Ascending aorta (tissue), 2 donors: ENCODE measurements at regions not wholly inside any gene's neighbourhood (a gene's known extent, or its start where the extent isn't known, plus 50 kb on each side); places are given as distances from the start of the nearest gene placed in this dataset.

Source experiments
- DNase-seq, 2 donors: peaks; one replicate each; pipeline ENCODE4 v3.0.0-alpha.2; 2019; ENCODE audit warnings: low spot score in 2 of 2
- H3K27ac ChIP-seq, 2 donors: fragments of 200-600 bp; sonication (generic); one replicate each; pipeline ENCODE4 v1.5.1; 2016 to 2017; ENCODE audit warnings: mild to moderate bottlenecking in 1 of 2
- H3K27me3 ChIP-seq: fragments of 200-600 bp; sonication (generic); one replicate; pipeline ENCODE4 v1.5.1; 2017
- H3K36me3 ChIP-seq, 2 donors: fragments of 200-600 bp; sonication (generic); one replicate each; pipeline ENCODE4 v1.5.1; 2016
- H3K4me1 ChIP-seq, 2 donors: fragments of 200-600 bp; sonication (generic); one replicate each; pipeline ENCODE4 v1.5.1; 2016 to 2017; ENCODE audit warnings: mild to moderate bottlenecking in 1 of 2
- H3K4me3 ChIP-seq, 2 donors: fragments of 200-600 bp; sonication (generic); one replicate each; pipeline ENCODE4 v1.5.1; 2016 to 2017; ENCODE audit warnings: mild to moderate bottlenecking in 1 of 2
- H3K9me3 ChIP-seq, 2 donors: fragments of 200-600 bp; sonication (generic); one replicate each; pipeline ENCODE4 v1.5.1; 2016
- intact Hi-C: fragments of 100-400 bp; cut with DNase I; formaldehyde crosslinking; loops from one replicate; pipeline ENCODE4 v1.15.1; 2023
- TF ChIP-seq, protein P1 (sequence below), 3 experiments: fragments of 200-600 bp in 2 of 3; fragments of 450-650 bp in 1 of 3; sonication (generic) in 2 of 3; IDR thresholded peaks; one replicate each; pipeline ENCODE4 v1.5.1; 2016 to 2019; ENCODE audit warnings: antibody characterized with exemption in 3 of 3, mild to moderate bottlenecking in 1 of 3, moderate library complexity in 1 of 3

DNA sequence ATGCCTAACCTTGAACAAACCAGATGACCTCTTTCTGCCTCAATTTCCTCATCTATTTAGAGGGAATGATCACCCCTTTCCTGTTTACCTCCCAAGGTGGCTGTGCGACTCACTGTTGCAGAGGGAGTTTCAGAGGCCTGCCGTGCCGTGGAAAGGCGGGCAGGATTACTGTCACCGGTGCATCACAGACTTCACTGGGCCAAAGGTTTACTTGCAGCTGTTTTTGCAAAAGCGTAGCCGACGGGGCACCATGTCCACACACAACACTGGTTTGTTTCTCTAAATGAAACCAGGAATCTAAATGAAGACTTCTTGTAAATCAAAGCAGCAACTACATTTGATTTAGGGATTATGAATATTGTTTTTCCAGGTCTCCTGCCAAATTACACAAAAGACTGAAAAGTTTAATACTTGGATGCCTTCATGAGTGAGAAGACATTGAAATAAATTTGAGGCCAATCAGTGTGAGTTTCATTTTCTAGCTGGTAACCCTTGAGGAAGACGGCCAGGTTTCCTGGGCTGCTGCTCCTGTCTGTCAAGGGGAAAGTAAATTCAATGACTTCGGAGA, 696.1 kb upstream of the TMEM132C start:
- no peak for DNase-seq
- no peaks in the 10 kb centered on the region for H3K9me3 ChIP-seq
- intact Hi-C loops = no loop called here
- H3K27me3 ChIP-seq = no peaks in the 10 kb centered on the region
- no peak overlapping the region for H3K27ac ChIP-seq
- H3K36me3 ChIP-seq = no peaks in the 10 kb centered on the region
- H3K4me1 ChIP-seq = no peaks in the 10 kb centered on the region
- TF ChIP-seq, protein P1, sequence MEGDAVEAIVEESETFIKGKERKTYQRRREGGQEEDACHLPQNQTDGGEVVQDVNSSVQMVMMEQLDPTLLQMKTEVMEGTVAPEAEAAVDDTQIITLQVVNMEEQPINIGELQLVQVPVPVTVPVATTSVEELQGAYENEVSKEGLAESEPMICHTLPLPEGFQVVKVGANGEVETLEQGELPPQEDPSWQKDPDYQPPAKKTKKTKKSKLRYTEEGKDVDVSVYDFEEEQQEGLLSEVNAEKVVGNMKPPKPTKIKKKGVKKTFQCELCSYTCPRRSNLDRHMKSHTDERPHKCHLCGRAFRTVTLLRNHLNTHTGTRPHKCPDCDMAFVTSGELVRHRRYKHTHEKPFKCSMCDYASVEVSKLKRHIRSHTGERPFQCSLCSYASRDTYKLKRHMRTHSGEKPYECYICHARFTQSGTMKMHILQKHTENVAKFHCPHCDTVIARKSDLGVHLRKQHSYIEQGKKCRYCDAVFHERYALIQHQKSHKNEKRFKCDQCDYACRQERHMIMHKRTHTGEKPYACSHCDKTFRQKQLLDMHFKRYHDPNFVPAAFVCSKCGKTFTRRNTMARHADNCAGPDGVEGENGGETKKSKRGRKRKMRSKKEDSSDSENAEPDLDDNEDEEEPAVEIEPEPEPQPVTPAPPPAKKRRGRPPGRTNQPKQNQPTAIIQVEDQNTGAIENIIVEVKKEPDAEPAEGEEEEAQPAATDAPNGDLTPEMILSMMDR (IDR thresholded peaks at IDR 0.05) = no peak
- no peak overlapping the region for H3K4me3 ChIP-seq

DNA sequence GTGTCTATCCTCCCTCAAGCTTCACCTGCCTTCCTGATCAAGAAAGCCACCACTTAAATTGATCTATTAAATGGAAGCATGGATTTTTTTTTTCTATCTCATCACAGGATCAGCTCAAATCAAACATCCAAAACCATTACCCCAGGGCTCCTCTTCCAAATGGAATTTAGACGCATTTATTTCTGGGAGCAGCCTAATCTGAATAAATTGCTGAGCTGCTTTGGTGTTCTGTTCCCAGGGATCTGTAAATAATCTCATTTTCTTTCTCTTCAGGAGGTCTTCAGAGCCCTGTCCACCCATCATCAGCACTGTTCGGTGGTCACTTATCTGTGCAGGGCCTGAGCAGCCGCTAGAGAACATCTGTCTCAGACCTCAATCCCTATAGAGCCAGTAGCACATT, 695.4 kb upstream of the TMEM132C start:
- H3K4me1 ChIP-seq = no peaks in the 10 kb centered on the region
- TF ChIP-seq, protein P1 (IDR thresholded peaks at IDR 0.05) = no peak
- intact Hi-C loops = no loop called here
- DNase-seq = no peak
- no peaks in the 10 kb centered on the region for H3K9me3 ChIP-seq
- H3K36me3 ChIP-seq = no peaks in the 10 kb centered on the region
- H3K4me3 ChIP-seq = no peak overlapping the region
- H3K27me3 ChIP-seq = no peaks in the 10 kb centered on the region
- H3K27ac ChIP-seq = no peak overlapping the region

DNA sequence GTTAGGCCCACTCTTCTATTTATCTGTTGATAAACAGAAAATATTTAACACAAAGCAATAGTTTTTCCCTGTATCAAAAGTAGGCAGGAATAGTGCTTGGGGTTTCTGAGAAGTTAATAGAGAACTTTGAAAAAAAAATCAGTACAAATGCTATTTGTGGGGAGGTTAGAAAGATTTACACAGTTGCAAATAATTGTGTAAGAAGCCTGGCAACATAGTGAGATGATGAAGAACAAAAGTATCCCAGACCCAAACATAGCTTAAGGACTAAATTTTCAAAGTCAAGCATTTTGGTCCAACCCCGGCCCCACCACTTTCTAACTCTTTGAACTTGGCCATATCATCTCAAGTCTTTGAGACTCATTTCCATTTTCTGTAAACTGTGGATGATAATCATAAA, 687.5 kb upstream of the TMEM132C start:
- H3K9me3 ChIP-seq = no peaks in the 10 kb centered on the region
- H3K4me3 ChIP-seq = no peak overlapping the region
- H3K27ac ChIP-seq = no peak overlapping the region
- intact Hi-C loops = no loop called here
- TF ChIP-seq, protein P1 (IDR thresholded peaks at IDR 0.05) = no peak
- no peaks in the 10 kb centered on the region for H3K4me1 ChIP-seq
- no peaks in the 10 kb centered on the region for H3K36me3 ChIP-seq
- H3K27me3 ChIP-seq = no peaks in the 10 kb centered on the region
- no peak for DNase-seq

DNA sequence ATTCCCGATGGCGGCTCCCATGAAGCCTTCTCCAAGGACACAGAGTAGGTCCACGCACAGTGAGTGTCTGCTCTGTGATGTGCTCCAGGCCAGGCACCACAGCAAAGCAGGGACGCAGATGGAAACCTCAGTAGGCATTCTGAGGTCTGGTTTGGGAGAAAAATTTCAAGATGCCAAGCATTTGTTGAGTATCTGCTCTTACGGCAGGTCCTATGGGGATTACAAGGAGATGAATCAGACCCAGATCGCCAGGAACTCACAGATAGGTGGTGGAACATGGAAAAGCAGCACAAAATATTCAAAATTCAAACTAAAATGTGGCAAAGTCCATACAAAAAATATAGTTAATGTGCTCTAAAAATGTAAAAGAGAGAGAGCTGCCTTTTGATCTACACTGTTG, 684.9 kb upstream of the TMEM132C start:
- Histone ChIP-seq H3K4me3 (no peak overlapping the region), H3K9me3 (no peaks in the 10 kb centered on the region), H3K27ac (no peak overlapping the region), H3K36me3 (no peaks in the 10 kb centered on the region), H3K4me1 (no peaks in the 10 kb centered on the region), H3K27me3 (no peaks in the 10 kb centered on the region)
- intact Hi-C loops = loop anchor here (5.0 kb wide), 1 partner anchor 135 kb away; no protein-coding TSS in a partner anchor
- no peak for DNase-seq
- TF ChIP-seq, protein P1 (IDR thresholded peaks at IDR 0.05) = no peak

DNA sequence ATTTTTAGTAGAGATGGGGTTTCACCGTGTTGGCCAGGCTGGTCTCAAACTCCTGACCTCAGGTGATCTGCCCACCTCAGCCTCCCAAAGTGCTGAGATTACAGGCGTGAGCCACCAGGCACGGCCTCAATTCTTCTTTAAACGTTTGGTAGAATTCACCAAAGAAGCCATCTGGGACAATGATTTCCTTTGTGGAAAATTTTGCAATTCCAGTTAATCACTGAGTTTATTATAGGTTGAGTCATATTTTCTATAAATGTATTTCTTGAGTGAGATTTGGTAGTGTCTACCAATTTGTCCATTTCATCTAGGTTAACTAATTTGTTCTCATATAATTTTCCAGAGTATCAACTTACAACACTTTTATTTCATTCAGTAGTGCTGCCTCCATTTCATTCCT, 683.9 kb upstream of the TMEM132C start:
- TF ChIP-seq, protein P1 (IDR thresholded peaks at IDR 0.05) = no peak
- no peaks in the 10 kb centered on the region for H3K36me3 ChIP-seq
- H3K4me1 ChIP-seq = peaks cover 0 to 5% of the 10 kb centered on the region in 2 donors
- H3K9me3 ChIP-seq = no peaks in the 10 kb centered on the region
- no peak overlapping the region for H3K4me3 ChIP-seq
- H3K27ac ChIP-seq = no peak overlapping the region
- intact Hi-C loops = loop anchor here (5.0 kb wide), 1 partner anchor 136 kb away; no protein-coding TSS in a partner anchor
- H3K27me3 ChIP-seq = no peaks in the 10 kb centered on the region
- DNase-seq = no peak

DNA sequence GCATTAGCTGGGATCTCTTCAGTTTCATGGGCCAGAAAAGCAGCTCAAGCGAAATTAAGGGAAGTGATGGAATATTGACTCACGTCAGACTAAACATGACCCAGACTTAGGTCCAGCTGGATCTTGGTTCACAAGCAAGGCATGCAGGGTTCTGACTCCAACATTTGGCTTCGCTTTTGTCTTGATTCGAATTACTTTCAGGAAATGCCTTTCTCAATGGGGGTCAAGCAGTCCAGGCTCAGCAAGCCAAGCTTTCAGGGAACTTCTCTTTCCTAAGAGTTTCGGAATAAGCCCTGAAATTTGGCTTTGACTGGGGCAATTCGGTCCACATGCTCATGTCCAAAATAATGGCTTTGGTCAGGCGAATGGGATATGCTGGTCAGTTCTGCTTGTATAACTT, 678.7 kb upstream of the TMEM132C start:
- no peaks in the 10 kb centered on the region for H3K36me3 ChIP-seq
- no peaks in the 10 kb centered on the region for H3K27me3 ChIP-seq
- H3K4me1 ChIP-seq = peaks cover 0 to 10% of the 10 kb centered on the region in 2 donors
- TF ChIP-seq, protein P1 (IDR thresholded peaks at IDR 0.05) = no peak
- DNase-seq = peak; percentile 25 to 88
- no peaks in the 10 kb centered on the region for H3K9me3 ChIP-seq
- intact Hi-C loops = loop anchor here (1.0 to 5.0 kb wide), 3 partner anchors 32 to 1334 kb away; no protein-coding TSS in a partner anchor
- no peak overlapping the region for H3K4me3 ChIP-seq
- H3K27ac ChIP-seq = peak overlapping the region; percentile 78 to 87
